Heart left ventricle (tissue), 16 donors: ENCODE measurements at regions not wholly inside any gene's neighbourhood (a gene's known extent, or its start where the extent isn't known, plus 50 kb on each side); places are given as distances from the start of the nearest gene placed in this dataset.
A peak's percentile ranks its signal among the peaks of the same experiment; 100 is the strongest.

ENCODE experiments used
- ATAC-seq, 4 donors: fragments of 200-7000 bp; cut with Tn5 transposase; one replicate each; pipeline ENCODE4 v1.9.1; 2020 to 2022; ENCODE audit warnings: moderate library complexity in 4 of 4, mild to moderate bottlenecking in 3 of 4, moderate number of reproducible peaks in 1 of 4
- DNase-seq, 5 donors: peaks; one replicate each; pipeline ENCODE4 v3.0.0-alpha.2; 2020
- H3K27ac ChIP-seq, 12 donors: fragments of 200-600 bp; sonication (generic) in 4 of 12; one replicate each; pipeline versions ENCODE4 v1.5.0 to v1.8.0; 2016 to 2022; ENCODE audit warnings: mild to moderate bottlenecking in 2 of 12
- H3K27me3 ChIP-seq, 9 donors: fragments of 200-600 bp; sonication (generic) in 2 of 9; one replicate each; pipeline versions ENCODE4 v1.5.1 to v1.8.0; 2016 to 2022; ENCODE audit warnings: mild to moderate bottlenecking in 3 of 9
- H3K36me3 ChIP-seq, 9 donors: fragments of 200-600 bp; sonication (generic) in 2 of 9; one replicate each; pipeline versions ENCODE4 v1.5.0 to v1.8.0; 2018 to 2022; ENCODE audit warnings: mild to moderate bottlenecking in 2 of 9
- H3K4me1 ChIP-seq, 12 donors: fragments of 200-600 bp; sonication (generic) in 4 of 12; one replicate each; pipeline versions ENCODE4 v1.5.0 to v1.8.0; 2016 to 2022; ENCODE audit warnings: mild to moderate bottlenecking in 3 of 12
- H3K4me3 ChIP-seq, 12 donors: fragments of 200-600 bp; sonication (generic) in 4 of 12; one replicate each; pipeline versions ENCODE4 v1.5.0 to v1.8.0; 2017 to 2022; ENCODE audit warnings: mild to moderate bottlenecking in 9 of 12, moderate library complexity in 4 of 12
- H3K9me3 ChIP-seq, 12 donors: fragments of 200-600 bp; sonication (generic) in 4 of 12; one replicate each; pipeline versions ENCODE4 v1.5.0 to v1.8.0; 2016 to 2022; ENCODE audit warnings: mild to moderate bottlenecking in 1 of 12
- POLR2A ChIP-seq, 2 donors: fragments of 450-650 bp; IDR thresholded peaks; one replicate each; pipeline ENCODE4 v1.6.1; 2017; ENCODE audit warnings: antibody characterized with exemption in 2 of 2, mild to moderate bottlenecking in 2 of 2, moderate library complexity in 2 of 2
- WGBS, 4 donors: extraction: QIAGEN DNeasy Blood & Tissue Kit in 2 of 4; methylation state at CpG; one replicate each; pipeline versions ENCODE4 v1.1.5 to v1.1.7; 2013 to 2018; 5-methylcytosine and 5-hydroxymethylcytosine counted together
- intact Hi-C, 10 donors: fragments of 100-400 bp; cut with DNase I; formaldehyde crosslinking; loops; one replicate each; pipeline versions ENCODE4 v1.11.1 to v1.14.2; 2022
- TF ChIP-seq, protein P1 (sequence below), 12 donors: fragments of 200-600 bp; sonication (generic) in 4 of 12; IDR thresholded peaks; one replicate each; pipeline versions ENCODE4 v1.5.0 to v1.8.0; 2018 to 2022; ENCODE audit warnings: antibody characterized with exemption in 12 of 12, mild to moderate bottlenecking in 5 of 12
- donor health status: ischemic (EF 13 %, LVEDD 7.1; RV severe dilation, severe dysfunction).
- donor health status: healthy with polysubstance abuse.
- donor health status: DM: no; HTN: yes; CAD: no.
- donor health status: DM: no; HTN: no; CAD: no.
- donor health status: ischemic (EF 25% LVEDD 6.9; RV normal size, moderate dysfunction).
- donor health status: ischemic (EF 25% LVEDD 5.7; RV mildly dilated, moderate dysfunction).
- donor health status: healthy.
- donor health status: DM: yes; HTN: yes; CAD: no.
- donor health status: ischemic (EF 35%, LVEDD 5.7; RV mildly dilated, moderate dysfunction).
- donor health status: nonischemic (EF 11% LVEDD 7.7; RV severe dilation, severe dysfunction).
- donor health status: DM: yes; HTN: yes; CAD: no.
- donor health status: PGD.
- donor health status: ischemic (EF 29% LVEDD 5.4; RV normal size, mild dysfunction).
- donor health status: nonischemic (EF 23%, LVEDD 6.1; RV moderate dilation, normal function).

DNA sequence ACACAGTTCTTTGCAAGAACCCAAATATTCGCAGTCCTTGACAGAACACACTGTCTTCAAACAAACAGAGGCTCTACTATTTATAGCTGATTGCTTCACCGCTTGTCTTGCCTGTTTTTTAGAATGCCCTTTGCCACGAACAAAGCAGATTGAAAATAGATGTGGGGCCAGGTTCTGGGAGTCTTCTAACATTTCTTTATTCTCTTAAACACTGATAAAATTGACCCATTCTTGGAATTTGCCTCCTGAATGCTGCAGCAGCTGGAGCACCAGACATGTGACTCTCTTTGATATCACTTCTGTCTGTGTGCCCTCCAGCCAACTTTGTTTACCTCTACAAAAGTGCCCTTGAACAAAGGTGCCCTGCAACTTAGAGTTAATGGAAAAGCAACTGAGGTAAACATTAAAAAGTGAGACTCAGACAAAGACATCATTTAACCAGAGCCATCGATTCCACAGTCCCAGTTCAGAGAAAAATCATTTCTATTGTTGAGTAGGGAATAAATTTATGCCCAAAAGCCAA is 64.2 kb upstream of the SPP1 start:
- Histone ChIP-seq H3K4me1 (peaks cover 0 to 25% (median 10%) of the 10 kb centered on the region in 12 donors), H3K36me3 (no peaks in the 10 kb centered on the region), H3K27ac (peak overlapping the region in 6 of 12 donors; percentile 2 to 50 (median 24)), H3K4me3 (no peak overlapping the region), H3K9me3 (no peaks in the 10 kb centered on the region), H3K27me3 (no peaks in the 10 kb centered on the region)
- peak; percentile 61 to 83 (median 74) for ATAC-seq
- TF ChIP-seq POLR2A (IDR thresholded peaks at IDR 0.05), result no peak
- TF ChIP-seq, protein P1, sequence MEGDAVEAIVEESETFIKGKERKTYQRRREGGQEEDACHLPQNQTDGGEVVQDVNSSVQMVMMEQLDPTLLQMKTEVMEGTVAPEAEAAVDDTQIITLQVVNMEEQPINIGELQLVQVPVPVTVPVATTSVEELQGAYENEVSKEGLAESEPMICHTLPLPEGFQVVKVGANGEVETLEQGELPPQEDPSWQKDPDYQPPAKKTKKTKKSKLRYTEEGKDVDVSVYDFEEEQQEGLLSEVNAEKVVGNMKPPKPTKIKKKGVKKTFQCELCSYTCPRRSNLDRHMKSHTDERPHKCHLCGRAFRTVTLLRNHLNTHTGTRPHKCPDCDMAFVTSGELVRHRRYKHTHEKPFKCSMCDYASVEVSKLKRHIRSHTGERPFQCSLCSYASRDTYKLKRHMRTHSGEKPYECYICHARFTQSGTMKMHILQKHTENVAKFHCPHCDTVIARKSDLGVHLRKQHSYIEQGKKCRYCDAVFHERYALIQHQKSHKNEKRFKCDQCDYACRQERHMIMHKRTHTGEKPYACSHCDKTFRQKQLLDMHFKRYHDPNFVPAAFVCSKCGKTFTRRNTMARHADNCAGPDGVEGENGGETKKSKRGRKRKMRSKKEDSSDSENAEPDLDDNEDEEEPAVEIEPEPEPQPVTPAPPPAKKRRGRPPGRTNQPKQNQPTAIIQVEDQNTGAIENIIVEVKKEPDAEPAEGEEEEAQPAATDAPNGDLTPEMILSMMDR (IDR thresholded peaks at IDR 0.05), result no peak
- 42 to 46% (median 43%) methylated on average over 4 of the region's 4 CpGs for WGBS, 4 donors
- DNase-seq, result no peak
- intact Hi-C loops, result no loop called here

DNA sequence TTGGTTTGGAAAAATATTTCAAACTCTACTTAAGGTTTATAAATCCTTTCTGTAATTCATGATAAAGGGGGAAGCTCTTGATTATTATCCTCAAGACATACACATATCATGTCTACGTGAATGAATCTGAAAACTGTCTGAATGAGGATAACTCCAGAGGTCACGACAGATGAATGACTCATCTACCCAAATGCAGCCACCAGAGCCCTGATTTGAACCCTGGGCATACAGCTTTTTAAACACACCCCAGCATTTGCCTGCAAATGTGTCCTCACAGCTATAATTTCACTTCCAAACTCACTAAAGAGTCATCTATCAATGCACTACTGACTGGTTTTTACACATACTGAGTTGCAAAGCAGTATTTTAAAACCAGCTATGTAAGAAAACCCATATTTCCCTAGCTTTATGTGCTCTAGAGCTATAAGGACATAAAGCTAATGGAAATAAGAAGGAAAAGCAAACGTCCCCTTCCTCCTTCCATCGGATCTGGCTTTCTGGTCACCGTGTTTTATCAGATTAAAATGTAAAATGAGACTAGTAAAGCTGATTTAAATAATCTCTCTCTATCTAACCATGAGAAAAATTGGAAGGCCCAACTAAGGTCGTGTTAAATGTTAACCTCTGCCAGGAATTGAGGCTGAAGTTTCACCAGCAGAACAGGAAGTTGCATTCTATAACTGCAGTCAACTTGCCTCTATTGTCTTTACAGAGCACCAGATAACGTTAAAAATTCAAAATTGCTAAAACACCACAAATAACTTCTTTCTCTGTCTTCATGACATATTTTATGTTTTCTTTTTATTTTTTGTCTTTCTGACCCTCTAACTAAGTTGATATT is 63.1 kb upstream of the SPP1 start:
- Histone ChIP-seq H3K27me3 (no peaks in the 10 kb centered on the region), H3K9me3 (no peaks in the 10 kb centered on the region), H3K4me1 (peaks cover 0 to 25% (median 10%) of the 10 kb centered on the region in 12 donors), H3K27ac (no peak overlapping the region), H3K4me3 (no peak overlapping the region), H3K36me3 (no peaks in the 10 kb centered on the region)
- no peak for TF ChIP-seq POLR2A (IDR thresholded peaks at IDR 0.05)
- TF ChIP-seq, protein P1 (IDR thresholded peaks at IDR 0.05), result no peak
- WGBS, 4 donors, result 51 to 63% (median 58%) methylated on average over 7 of the region's 7 CpGs
- DNase-seq (no peak), ATAC-seq (no peak)
- intact Hi-C loops, result no loop called here

DNA sequence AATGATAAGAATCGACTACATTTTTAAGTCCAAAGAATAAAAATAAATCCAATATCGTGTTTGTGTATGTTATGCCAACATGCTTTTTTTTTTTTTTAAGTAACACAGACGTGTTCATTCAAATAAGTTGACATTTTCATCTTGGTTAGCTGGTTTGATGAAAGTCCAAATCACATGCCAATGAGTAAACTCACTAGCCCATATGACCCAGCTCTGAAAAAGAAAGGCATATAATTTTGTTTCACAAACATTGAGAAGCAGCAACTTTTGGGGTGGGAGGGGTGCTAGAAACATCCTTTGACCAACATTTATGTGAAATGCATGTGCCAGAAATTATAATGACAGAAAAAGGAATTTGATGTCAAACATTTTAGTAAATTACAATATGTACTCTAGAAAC is 61.6 kb upstream of the SPP1 start:
- TF ChIP-seq, protein P1 (IDR thresholded peaks at IDR 0.05), result no peak
- TF ChIP-seq POLR2A (IDR thresholded peaks at IDR 0.05), result no peak
- DNase-seq (no peak), ATAC-seq (no peak)
- no peak overlapping the region for H3K27ac ChIP-seq
- H3K4me3 ChIP-seq, result no peak overlapping the region
- peaks cover 0 to 25% (median 10%) of the 10 kb centered on the region in 12 donors for H3K4me1 ChIP-seq
- no peaks in the 10 kb centered on the region for H3K9me3 ChIP-seq
- intact Hi-C loops, result no loop called here
- H3K36me3 ChIP-seq, result no peaks in the 10 kb centered on the region
- H3K27me3 ChIP-seq, result no peaks in the 10 kb centered on the region
- WGBS, 4 donors, result 88 to 95% (median 90%) methylated on average over 3 of the region's 3 CpGs

DNA sequence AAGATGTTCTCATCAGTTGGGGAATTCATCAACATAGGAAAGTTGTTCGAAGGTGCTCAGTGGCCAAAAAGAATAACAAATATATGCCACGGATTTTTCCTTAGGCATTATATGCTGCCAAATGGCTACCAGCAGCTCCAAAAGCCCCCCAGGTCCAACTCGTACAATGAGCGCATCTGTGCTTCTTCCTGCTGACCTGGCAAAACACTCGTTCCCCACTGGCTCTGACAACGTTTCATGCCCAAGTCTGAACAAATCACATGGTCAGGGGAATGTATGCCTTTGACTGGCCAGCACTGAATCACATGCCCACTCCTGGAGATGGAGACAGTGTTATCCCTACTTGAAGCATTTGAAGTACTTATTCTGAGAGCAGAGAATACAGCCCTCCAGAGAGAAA is 59.9 kb upstream of the SPP1 start:
- WGBS, 4 donors, result 71 to 85% (median 74%) methylated on average over 6 of the region's 6 CpGs
- no peak for ATAC-seq
- Histone ChIP-seq H3K27ac (no peak overlapping the region), H3K27me3 (no peaks in the 10 kb centered on the region), H3K4me1 (peaks cover 0 to 24% (median 10%) of the 10 kb centered on the region in 12 donors), H3K9me3 (no peaks in the 10 kb centered on the region), H3K36me3 (no peaks in the 10 kb centered on the region), H3K4me3 (no peak overlapping the region)
- TF ChIP-seq POLR2A (IDR thresholded peaks at IDR 0.05), result no peak
- TF ChIP-seq, protein P1 (IDR thresholded peaks at IDR 0.05), result no peak
- intact Hi-C loops, result no loop called here
- DNase-seq, result no peak
